ENCODE measurements at regions not wholly inside any gene's neighbourhood (a gene's known extent, or its start where the extent isn't known, plus 50 kb on each side); places are given as distances from the start of the nearest gene placed in this dataset.

DNA sequence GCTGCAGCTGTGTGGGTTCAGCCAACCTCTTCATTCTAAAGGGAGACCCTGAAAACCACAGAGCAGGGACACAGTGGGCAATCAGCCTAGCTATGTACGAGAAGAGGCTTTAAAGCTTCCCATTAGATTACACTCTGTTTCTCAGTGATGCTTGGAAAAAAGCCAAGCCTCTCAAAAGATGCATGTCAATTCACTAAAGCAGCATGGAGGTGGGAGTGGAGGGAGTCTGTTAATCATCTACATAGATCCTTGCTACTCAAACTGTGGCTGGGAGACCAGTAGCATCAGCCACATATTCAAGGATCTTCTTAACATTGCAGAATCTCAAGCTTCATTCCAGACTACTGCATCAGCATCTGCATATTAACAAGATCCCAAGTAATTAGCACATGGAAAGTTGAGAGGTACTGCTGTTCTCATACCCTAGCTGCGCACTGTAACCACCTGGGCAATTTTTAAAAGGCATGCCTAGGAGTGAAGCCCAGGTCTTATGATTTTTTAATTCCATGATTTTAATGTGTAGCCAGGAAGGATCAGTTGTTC is 305.9 kb downstream of the PMP22 start:
- Mint-ChIP-seq H3K4me1 (no peaks in the 10 kb centered on the region), H3K27me3 (no peaks in the 10 kb centered on the region), H3K9me3 (no peaks in the 10 kb centered on the region), H3K4me3 (no peak overlapping the region), H3K27ac (no peak overlapping the region), H3K36me3 (no peaks in the 10 kb centered on the region)

DNA sequence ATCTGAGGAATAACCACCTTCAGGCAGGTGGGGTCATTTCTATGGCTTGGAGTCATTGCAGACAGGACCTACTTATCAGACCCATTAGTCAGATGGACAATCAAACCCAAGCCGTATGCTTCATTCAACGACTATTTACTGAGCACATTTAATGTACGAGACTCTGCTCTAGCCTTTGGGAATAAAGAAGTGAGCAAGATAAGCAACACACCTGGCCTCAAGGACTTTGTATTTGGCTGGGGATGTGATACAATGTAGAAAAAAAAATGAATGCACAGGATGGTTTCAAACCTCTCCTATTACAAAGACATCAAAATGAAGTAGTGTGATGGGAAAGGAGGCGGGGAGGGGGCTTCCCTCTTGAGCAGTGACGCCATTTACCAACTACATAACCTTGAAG is 311.7 kb downstream of the PMP22 start:
- no peaks in the 10 kb centered on the region for H3K4me1 Mint-ChIP-seq
- no peak overlapping the region for H3K27ac Mint-ChIP-seq
- H3K36me3 Mint-ChIP-seq = no peaks in the 10 kb centered on the region
- H3K9me3 Mint-ChIP-seq = no peaks in the 10 kb centered on the region
- H3K4me3 Mint-ChIP-seq = no peak overlapping the region
- H3K27me3 Mint-ChIP-seq = peaks cover 7% of the 10 kb centered on the region

DNA sequence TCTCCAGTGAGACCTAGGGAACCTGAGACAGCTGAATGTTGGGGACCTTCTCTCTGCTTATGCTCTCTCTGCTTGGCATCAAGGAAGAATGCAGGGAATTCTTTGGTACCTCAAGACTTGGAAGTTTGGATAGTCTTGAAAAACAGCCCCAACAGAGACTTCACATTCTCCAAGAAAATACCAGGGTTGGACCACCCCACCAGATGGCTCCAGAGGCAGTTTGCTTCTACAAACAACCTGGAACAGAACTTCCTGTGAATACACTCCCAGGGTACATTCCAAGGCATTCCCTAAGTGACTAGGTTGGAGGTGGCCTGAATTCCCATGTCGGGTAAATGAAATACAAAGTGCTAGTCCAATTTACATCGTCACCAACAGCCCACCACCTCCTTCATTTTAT is 314.4 kb downstream of the PMP22 start:
- no peaks in the 10 kb centered on the region for H3K4me1 Mint-ChIP-seq
- H3K27ac Mint-ChIP-seq = no peak overlapping the region
- no peak overlapping the region for H3K4me3 Mint-ChIP-seq
- H3K27me3 Mint-ChIP-seq = peaks cover 7% of the 10 kb centered on the region
- H3K9me3 Mint-ChIP-seq = no peaks in the 10 kb centered on the region
- H3K36me3 Mint-ChIP-seq = no peaks in the 10 kb centered on the region

DNA sequence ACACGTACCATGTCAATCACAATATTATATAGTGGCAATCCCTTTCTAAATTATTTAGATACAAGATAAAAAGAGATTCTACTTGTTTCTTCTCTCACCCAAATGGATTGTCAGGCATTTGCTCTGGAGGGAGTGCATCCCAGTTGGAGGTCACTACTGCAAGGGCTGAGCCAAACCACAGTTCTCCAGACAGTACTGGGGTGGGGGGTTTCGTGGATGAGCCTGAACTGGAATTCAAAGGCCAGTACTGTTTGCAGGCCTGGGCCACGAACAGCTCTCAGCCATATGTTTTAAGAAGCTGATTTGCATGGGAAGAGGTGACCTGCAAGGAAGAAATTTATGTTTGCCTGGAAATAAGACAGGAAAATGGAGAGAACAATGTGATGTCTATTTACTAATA is 314.9 kb downstream of the PMP22 start:
- Mint-ChIP-seq H3K27ac (no peak overlapping the region), H3K4me3 (no peak overlapping the region), H3K9me3 (no peaks in the 10 kb centered on the region), H3K36me3 (no peaks in the 10 kb centered on the region), H3K27me3 (peaks cover 7% of the 10 kb centered on the region), H3K4me1 (no peaks in the 10 kb centered on the region)

DNA sequence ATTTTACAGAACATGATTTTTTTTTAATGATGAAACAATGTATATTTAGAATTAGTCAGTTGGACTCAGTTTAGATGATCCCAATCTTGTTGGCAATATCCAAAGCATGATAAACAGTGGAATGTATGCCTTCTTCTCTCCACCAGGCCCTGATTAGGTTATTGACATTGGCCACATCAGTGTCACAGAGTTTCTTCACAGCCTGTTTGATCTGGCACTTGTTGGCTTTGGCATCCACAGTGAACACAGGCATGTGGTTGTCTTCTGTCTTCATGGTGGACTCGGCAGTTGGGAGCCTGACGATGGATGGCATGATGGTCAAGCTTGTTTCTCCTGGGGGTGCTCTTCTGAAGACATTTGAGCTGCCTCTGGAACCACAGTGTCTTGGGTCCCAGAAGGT is 317.5 kb downstream of the PMP22 start:
- no peaks in the 10 kb centered on the region for H3K4me1 Mint-ChIP-seq
- H3K9me3 Mint-ChIP-seq = no peaks in the 10 kb centered on the region
- H3K27me3 Mint-ChIP-seq = peaks cover 12% of the 10 kb centered on the region

DNA sequence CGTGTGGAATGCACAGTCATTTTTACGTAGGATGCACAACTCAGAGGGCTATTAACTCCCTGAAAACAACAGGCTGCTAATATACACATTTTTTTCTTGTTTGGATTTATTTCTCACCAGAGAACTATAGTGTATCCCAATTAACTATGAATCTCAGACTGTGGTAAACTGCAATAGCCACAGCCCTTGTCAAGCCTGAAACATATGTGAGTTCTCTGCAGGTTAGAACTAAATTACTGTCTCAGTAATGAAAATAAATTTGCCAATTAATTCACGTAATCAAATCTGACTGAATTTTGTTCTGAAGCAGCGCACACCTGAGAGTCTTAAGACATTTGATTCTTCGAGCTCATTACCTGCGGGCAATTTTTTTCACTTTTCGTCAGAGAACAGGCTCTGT is 318.6 kb downstream of the PMP22 start:
- Mint-ChIP-seq H3K4me1 (no peaks in the 10 kb centered on the region), H3K36me3 (no peaks in the 10 kb centered on the region), H3K27ac (no peak overlapping the region), H3K27me3 (peaks cover 12% of the 10 kb centered on the region), H3K9me3 (no peaks in the 10 kb centered on the region), H3K4me3 (no peak overlapping the region)

More for the DNA sequence above, 317.5 kb downstream of the PMP22 start:
- no peak overlapping the region for H3K27ac Mint-ChIP-seq
- no peak overlapping the region for H3K4me3 Mint-ChIP-seq
- H3K36me3 Mint-ChIP-seq = no peaks in the 10 kb centered on the region

DNA sequence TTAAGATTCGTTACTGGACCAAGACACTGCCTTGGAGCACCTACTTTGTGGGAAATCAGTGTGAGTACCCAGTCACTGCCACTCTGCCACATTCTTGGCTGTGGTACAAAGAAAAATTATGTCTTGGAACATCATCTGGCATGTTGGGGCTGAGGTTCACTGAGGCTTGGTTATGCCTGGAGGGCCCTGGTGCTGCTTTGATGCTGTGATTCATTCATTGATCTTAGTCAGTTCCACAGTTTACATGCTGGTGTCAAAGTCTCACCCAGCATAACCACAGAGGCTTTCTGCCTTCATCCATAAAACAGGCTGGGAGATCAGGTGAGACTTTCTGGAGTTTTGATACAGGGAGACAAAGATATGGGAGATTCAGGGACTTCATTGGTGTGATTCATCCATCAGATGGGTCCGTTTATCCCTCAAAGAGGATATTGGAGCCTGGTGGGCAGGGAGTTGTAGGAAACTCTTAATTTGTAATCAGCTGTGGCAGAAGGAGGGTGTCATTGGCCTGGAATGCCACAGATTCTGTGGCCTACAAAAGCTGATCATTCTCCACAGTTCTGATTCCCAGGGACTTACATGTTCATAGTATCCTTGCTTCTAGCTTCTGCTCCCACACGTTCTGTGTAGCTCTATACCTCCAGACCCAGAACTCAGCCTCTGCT is 322.5 kb downstream of the PMP22 start:
- Mint-ChIP-seq H3K36me3 (no peaks in the 10 kb centered on the region), H3K4me3 (no peak overlapping the region), H3K27me3 (peaks cover 12% of the 10 kb centered on the region), H3K27ac (no peak overlapping the region), H3K9me3 (no peaks in the 10 kb centered on the region), H3K4me1 (no peaks in the 10 kb centered on the region)

DNA sequence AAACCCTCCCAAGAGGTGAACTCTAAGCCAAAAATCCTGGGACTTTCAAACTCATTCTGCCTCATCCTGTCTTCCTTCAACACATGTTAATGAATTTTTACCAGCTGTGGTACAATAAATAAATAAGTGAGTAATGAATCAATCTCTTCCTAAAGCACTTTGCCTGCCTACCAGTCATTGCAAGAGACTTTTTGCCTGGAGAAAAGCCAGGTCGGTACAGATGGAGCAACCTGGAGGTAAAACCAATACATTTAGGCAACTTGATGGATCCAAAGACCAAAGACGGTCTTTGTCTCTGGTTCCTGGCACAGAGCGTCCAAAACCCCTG is 324.2 kb downstream of the PMP22 start:
- Mint-ChIP-seq H3K27me3 (peaks cover 12% of the 10 kb centered on the region), H3K27ac (no peak overlapping the region), H3K36me3 (no peaks in the 10 kb centered on the region), H3K4me3 (no peak overlapping the region), H3K4me1 (no peaks in the 10 kb centered on the region), H3K9me3 (no peaks in the 10 kb centered on the region)

DNA sequence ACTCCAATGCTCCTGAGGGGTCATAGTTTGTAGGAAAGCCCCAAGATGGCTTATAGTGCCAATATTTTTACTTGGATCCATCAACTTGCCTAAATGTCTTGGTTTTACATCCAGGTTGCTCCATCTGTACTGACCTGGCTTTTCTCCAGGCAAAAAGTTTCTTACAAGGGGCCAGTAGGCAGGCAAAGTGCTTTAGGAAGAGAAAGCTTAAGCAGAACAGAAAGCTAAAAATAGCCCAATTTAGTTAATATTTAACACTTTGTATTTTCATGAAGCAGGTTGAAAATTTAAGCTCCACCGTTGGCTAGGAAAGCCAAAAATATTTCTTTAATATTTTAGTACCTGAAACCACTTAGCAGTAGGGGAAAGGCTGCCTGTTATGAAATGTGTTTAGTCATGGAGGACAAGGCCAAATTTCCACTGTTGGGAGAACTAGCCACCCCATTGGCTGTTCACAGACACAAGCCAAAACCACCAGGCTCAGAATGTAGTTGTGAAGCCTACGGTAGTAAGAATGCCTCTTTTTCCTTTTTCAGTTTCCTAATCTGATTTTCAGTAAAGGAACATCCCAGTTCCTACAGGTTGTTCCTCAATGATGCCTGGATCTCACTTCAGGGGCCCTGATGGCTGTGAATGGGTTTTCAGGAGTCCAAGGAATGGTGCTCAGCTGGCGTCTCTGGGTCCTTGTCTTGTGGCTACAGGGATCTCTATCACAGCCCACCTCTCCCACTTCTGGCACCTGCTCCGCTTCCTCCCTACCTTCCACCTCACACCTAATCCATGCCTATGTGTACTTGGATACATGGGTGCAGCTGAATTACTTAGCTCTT is 324.8 kb downstream of the PMP22 start:
- no peak overlapping the region for H3K4me3 Mint-ChIP-seq

DNA sequence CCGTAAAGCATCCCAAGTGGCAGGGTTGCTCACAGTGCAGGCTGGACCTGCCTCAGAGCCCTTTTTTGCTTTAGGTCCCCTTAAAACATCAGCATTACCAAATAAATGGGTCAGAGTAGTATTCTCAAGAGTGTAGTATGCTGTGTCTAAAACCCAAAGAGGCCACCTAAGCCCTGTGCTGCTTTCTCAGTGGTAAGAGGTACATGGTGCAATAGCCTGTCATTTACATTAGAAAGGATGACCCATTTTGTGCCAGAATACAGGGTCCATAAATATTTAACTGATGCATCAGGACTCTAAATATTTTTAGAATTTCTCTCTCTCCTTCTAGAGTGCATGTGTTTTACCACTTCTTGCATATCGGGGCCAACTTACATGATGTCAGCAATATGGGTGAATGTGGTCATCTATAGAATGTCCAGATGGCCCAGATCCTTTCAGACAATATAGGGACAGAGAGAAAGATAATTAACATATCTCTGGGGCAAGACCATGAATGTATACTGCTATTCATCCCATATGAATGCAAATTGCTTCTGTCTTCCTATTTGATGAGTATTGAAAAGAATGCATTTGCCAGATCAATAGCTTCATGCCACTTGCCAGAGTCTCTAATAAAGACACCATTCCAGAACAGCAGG is 329.2 kb downstream of the PMP22 start:
- Mint-ChIP-seq H3K27ac (no peak overlapping the region), H3K9me3 (no peaks in the 10 kb centered on the region), H3K27me3 (peaks cover 4% of the 10 kb centered on the region), H3K36me3 (no peaks in the 10 kb centered on the region), H3K4me3 (no peak overlapping the region), H3K4me1 (no peaks in the 10 kb centered on the region)

More for the DNA sequence above, 324.8 kb downstream of the PMP22 start:
- peaks cover 12% of the 10 kb centered on the region for H3K27me3 Mint-ChIP-seq
- no peaks in the 10 kb centered on the region for H3K9me3 Mint-ChIP-seq
- no peaks in the 10 kb centered on the region for H3K36me3 Mint-ChIP-seq
- H3K27ac Mint-ChIP-seq = no peak overlapping the region
- H3K4me1 Mint-ChIP-seq = no peaks in the 10 kb centered on the region

DNA sequence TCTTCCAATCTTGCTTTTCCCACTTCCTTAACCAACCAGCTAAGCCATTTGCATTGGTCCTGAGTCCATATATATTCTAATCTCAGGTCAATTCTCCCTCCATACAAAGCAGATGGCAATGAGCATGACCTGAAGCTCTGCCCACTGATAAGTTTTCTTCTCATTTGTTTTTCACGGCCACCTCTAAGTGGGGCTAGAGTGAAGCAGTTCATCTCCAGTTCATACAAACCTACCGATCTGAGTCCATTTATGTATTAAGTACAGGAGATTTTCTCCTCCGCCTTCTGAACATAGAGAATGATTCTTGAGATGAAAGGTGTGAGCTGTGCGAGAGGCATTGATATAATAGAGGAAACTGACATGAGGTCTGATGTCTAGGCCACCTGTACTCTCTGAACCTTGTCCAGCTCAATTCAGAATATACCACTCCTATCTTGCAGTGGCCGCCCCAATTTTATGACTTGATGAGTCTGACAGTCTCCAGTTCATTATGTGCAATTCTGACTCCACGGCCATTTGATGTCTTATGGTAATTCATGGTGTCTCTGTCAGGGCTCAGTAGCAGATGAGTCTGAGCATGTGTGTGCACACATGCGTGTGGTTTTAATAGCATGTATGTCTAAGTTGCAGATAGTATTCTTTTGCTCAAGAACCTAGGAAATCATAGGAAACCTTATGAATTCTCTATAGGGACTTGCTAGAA is 329.8 kb downstream of the PMP22 start:
- Mint-ChIP-seq H3K36me3 (no peaks in the 10 kb centered on the region), H3K9me3 (no peaks in the 10 kb centered on the region), H3K27ac (no peak overlapping the region), H3K27me3 (no peaks in the 10 kb centered on the region), H3K4me1 (no peaks in the 10 kb centered on the region), H3K4me3 (no peak overlapping the region)

DNA sequence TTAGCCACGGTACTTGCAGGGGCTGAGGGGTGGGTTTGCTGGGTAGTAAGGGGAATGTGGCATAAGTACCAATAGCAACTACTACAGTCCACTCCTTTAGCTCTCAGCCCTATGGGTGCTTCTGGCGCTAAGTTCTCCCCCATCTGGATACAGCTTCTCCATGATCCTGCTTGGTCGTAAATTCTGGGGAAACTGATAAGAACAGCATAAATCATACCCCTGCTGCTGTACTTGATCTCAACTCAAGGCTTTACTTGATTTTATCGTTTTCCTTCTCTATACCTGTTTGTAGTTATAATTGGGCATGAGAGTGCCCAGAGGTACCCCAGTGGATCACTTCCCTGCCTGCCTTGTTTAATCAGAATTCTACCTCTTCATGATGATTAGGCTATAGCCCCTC is 331.4 kb downstream of the PMP22 start:
- H3K27ac Mint-ChIP-seq = no peak overlapping the region
- no peak overlapping the region for H3K4me3 Mint-ChIP-seq
- peaks cover under 1% of the 10 kb centered on the region for H3K27me3 Mint-ChIP-seq
- H3K9me3 Mint-ChIP-seq = no peaks in the 10 kb centered on the region
- H3K36me3 Mint-ChIP-seq = no peaks in the 10 kb centered on the region
- H3K4me1 Mint-ChIP-seq = no peaks in the 10 kb centered on the region

DNA sequence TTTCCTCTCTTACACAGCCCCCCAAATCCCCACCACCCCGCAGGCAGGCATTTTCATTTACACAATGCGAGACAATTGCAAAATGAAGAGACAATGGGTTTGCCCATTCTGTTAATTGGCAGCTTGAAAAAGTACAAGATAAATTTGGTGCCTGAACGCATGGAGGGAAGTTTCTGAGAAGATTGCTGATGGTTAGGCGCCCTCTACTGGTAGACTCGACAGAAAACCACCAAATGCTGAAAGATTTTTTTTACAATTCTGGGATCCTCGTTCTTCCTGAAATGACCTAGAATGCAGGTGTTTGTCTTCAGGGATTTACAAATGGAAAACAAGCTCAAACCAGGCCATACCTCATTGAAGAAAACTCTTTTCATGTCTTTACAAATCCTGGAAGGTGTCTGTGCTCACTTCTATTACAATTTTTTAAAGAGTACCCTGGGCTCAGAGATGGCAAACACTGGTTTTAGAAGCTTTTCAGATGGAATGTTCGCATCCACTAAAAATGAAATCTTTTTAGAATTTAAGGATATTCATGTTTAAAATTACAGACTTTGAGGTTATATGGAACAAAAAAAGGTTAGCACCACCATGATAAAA is 338.5 kb downstream of the PMP22 start:
- Mint-ChIP-seq H3K9me3 (no peaks in the 10 kb centered on the region), H3K4me3 (no peak overlapping the region), H3K27ac (no peak overlapping the region), H3K4me1 (no peaks in the 10 kb centered on the region), H3K36me3 (no peaks in the 10 kb centered on the region), H3K27me3 (peaks cover 5% of the 10 kb centered on the region)

DNA sequence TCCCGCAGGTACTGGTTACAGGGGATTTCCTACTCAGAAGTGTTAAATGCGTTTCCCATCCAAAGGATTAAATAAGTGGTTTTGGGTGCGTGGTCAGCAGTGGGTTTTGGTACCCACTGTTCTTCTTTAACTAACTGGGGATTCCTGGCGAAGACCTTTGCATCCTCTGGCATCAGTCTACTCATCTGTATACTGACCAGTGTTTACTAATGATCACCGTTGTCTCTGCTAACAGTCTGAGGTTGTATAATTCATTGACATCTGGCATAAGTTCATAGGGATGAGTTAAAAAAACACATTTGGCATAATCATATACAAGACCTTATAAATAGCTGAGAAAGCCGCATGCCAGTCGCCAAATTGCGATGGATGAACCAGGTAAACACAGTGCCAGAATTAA is 339.1 kb downstream of the PMP22 start:
- no peak overlapping the region for H3K4me3 Mint-ChIP-seq
- peaks cover 5% of the 10 kb centered on the region for H3K27me3 Mint-ChIP-seq
- no peaks in the 10 kb centered on the region for H3K4me1 Mint-ChIP-seq
- H3K36me3 Mint-ChIP-seq = no peaks in the 10 kb centered on the region
- H3K9me3 Mint-ChIP-seq = no peaks in the 10 kb centered on the region
- no peak overlapping the region for H3K27ac Mint-ChIP-seq

DNA sequence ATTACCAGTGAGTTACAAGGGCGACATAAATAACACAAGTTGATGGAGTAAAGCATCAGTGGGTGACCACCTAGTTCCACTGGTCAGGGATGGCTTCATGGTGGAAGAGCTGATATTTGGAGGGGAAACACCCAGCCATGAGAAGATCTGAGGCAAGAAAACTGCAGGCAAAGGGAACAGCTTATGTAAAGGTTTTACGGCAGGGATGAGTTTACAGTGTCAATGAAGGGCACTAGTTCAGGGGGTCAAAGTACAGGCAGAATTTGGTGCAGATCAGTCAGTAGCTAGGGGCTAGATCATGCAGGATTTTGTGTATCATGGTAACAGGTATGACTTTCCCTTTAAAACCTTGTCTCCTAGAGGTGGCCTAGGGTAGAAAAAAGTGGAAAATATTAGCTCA is 339.6 kb downstream of the PMP22 start:
- H3K36me3 Mint-ChIP-seq = no peaks in the 10 kb centered on the region
- H3K27ac Mint-ChIP-seq = no peak overlapping the region
- no peaks in the 10 kb centered on the region for H3K9me3 Mint-ChIP-seq
- H3K4me3 Mint-ChIP-seq = no peak overlapping the region
- H3K27me3 Mint-ChIP-seq = peaks cover 5% of the 10 kb centered on the region
- H3K4me1 Mint-ChIP-seq = no peaks in the 10 kb centered on the region

Data from activated naive CD4-positive, alpha-beta T cell treated with anti-CD3 and anti-CD28 coated beads, Interleukin-2, amount 50 U/mL, for 24 hours (primary cell).